Retinal pigment epithelial cell (primary cell): ENCODE measurements at regions not wholly inside any gene's neighbourhood (a gene's known extent, or its start where the extent isn't known, plus 50 kb on each side); places are given as distances from the start of the nearest gene placed in this dataset.
"Not testable (repeated sequence)": the region's sequence is repeated elsewhere in the genome, so short reads cannot be mapped to it uniquely, and the experiment has no call there.

Experiments used
- DNase-seq: peaks from one replicate; pipeline ENCODE4 v3.0.0-alpha.2; 2010; ENCODE audit warnings: low read depth
- H3K4me3 ChIP-seq: 2 replicates; pipeline ENCODE4 v1.5.1; 2011; ENCODE audit warnings: mild to moderate bottlenecking, low read length, control low read depth, moderate library complexity
- TF ChIP-seq, protein P1 (sequence below): conservative IDR thresholded peaks from 2 replicates; pipeline ENCODE4 v1.5.1; 2011; ENCODE audit warnings: low read depth, low read length, control low read depth, inconsistent platforms

DNA sequence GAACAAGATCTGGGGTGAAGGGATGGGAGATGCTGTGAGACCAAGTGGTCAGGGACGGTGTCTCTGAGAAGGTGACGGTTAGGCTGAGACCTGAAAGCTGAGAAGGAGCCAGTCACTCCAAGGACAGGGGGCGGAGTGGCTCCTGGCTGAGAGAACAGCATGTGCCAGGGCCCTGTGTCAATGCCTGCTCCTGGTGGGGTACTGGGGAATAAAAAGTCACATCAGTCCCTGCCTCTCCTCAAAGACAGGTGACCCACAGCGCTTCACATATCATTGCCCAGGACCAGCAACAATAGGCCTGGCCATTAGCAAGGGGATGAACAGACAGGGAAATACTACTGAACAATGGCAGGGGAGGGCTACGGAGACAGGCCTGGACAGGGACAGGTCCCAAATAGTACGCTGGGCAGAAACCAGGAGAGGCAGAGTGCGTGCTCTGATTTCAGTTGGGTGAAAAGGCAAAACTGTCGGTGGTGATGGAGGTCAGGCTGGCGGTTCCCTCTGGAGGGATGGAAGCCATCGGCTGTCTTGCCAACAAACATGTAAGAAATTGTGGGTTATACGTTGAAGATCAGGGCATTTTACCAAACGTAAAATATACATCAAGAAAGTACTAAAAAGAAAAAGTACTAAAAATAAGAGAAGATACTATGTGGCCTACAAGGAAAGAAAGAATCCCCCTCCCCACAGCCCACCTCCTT lies 64.3 kb downstream of the C9orf50 start:
- no peak overlapping the region for H3K4me3 ChIP-seq
- TF ChIP-seq, protein P1, sequence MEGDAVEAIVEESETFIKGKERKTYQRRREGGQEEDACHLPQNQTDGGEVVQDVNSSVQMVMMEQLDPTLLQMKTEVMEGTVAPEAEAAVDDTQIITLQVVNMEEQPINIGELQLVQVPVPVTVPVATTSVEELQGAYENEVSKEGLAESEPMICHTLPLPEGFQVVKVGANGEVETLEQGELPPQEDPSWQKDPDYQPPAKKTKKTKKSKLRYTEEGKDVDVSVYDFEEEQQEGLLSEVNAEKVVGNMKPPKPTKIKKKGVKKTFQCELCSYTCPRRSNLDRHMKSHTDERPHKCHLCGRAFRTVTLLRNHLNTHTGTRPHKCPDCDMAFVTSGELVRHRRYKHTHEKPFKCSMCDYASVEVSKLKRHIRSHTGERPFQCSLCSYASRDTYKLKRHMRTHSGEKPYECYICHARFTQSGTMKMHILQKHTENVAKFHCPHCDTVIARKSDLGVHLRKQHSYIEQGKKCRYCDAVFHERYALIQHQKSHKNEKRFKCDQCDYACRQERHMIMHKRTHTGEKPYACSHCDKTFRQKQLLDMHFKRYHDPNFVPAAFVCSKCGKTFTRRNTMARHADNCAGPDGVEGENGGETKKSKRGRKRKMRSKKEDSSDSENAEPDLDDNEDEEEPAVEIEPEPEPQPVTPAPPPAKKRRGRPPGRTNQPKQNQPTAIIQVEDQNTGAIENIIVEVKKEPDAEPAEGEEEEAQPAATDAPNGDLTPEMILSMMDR = no peak
- DNase-seq = no peak

DNA sequence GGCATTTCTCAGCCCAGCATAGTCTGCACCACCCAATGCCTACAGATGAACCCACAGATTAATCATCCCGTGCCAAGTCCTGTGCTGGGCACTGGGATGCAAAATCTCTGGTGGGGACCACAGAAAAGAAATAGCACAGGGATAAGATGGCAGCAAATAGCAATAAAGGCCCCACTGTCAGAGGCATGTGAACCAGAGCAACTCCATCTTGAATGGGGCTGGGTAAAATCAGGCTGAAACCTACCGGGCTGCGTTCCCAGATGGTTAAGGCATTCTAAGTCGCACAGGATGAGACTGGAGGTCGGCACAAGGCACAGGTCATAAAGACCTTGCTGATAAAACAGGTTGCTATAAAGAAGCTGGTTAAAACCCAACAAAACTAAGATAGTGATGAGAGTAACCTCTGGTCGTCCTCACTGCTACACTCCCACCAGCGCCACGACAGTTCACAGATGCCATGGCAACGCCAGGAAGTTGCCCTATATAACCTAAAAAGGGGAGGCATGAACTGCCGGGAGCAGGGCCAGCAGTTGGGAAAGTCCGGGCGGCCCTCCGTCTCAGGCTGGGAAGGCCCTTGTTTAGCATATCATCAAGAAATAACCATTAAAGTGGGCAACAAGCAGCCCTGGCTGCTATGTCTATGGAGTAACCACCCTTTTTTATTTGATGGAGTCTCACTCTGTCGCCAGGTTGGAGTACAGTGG lies 65.2 kb downstream of the C9orf50 start:
- DNase-seq = no peak
- H3K4me3 ChIP-seq = no peak overlapping the region
- TF ChIP-seq, protein P1 = no peak

DNA sequence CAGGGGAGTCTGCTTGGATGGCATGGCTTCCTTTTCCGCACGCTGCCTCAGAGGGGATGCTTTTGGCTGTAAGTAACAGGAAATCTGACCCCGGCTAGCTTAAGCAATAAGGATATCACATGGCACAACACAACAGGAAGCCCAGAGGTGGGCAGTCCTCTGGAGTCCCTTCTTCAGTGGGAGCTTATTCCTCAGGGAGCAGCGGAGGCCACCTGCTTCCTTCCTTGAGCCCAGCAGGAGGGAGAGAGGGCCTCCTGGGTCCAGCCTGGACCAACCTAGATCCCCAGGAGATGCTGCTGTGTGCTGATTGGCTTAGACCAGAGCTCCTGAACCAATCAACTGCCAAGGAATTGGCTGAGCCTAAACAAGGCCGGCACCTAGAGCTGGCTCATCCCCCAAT lies 66.3 kb downstream of the C9orf50 start:
- no peak overlapping the region for H3K4me3 ChIP-seq
- no peak for DNase-seq
- TF ChIP-seq, protein P1 = no peak

DNA sequence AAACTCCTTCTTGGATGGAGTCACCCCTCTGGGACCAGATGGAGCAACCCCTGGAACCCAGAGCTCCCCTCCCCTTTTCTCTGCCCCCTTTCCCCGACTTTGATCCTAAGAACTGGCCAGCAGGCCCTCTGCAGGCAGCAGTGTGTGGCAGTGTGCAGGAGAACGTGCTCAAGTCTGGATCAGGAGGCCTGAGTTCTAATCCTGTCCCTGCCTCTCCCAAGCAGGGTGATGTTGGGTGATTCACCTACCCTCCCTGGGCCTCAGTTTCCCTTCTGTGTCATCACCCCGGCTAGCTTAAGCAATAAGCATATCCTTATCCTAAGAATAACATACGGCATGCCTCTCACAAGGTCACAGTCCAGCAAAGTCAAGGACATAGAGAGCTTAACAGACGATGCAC lies 67.6 kb downstream of the C9orf50 start:
- TF ChIP-seq, protein P1 = no peak
- DNase-seq = no peak
- H3K4me3 ChIP-seq = no peak overlapping the region

DNA sequence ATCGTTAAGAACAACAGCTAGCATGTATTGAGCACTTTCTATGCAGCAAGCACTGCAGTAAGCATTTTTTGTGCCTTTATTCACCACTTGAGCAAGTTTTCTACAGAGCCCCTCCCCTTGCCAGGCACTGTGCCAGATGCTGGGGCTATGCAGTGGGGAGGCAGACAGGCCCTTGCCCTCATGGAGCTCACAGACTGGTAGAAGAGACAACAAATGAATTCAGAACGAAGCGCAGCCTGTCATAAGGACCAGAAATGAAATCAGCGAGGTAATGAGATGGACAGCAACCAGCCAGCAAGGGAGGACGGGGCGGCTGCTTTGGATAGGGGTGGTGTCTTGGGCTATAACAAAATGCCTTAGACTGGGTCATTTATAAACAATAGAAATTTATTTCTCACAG lies 68.8 kb downstream of the C9orf50 start:
- TF ChIP-seq, protein P1 = no peak
- H3K4me3 ChIP-seq = no peak overlapping the region
- no peak for DNase-seq

DNA sequence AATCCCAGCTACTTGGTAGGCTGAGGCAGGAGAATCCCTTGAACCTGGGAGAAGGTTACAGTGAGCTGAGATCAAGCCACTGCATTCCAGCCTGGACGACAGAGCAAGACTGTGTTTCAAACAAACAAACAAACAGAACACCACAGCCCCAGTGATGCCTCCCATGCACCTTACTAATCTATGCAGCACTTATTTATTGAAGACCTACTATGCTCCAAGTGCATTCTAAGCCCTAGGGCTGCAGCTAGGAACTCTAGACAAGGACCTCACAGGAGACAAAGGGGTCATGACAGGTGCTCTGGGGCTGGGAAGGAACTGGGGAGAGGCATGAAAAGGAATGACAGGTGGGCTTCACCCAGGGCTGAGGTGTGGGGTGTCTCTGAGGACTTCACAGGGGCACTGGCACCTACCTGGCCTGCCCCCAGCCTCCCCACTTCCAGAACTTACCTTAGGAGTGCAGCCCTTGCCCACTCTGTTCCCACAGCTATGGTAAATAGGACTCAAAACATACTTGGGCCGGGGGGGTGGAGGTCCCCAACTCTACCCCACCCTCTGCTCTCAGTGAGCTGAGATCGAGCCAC lies 69.4 kb downstream of the C9orf50 start:
- DNase-seq = no peak
- no peak overlapping the region for H3K4me3 ChIP-seq
- TF ChIP-seq, protein P1 = no peak

DNA sequence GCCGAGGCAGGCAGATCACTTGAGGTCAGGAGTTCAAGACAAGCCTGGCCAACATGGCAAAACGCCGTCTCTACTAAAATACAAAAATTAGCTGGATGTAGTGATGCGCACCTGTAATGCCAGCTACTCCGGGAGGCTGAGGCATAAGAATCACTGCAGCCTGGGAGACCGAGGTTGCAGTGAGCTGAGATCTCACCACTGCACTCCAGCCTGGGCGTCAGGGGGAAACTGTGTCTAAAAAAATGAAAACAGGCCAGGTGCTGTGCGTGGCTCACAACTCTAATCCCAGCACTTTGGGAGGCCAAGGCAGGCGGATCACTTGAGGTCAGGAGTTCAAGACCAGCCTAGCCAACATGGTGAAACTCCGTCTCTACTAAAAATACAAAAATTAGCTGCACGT lies 69.9 kb downstream of the C9orf50 start:
- not testable (repeated sequence) for DNase-seq

More for the DNA sequence above, 69.9 kb downstream of the C9orf50 start:
- H3K4me3 ChIP-seq = not testable (repeated sequence)
